ENCODE measurements at regions not wholly inside any gene's neighbourhood (a gene's known extent, or its start where the extent isn't known, plus 50 kb on each side); places are given as distances from the start of the nearest gene placed in this dataset.

DNA sequence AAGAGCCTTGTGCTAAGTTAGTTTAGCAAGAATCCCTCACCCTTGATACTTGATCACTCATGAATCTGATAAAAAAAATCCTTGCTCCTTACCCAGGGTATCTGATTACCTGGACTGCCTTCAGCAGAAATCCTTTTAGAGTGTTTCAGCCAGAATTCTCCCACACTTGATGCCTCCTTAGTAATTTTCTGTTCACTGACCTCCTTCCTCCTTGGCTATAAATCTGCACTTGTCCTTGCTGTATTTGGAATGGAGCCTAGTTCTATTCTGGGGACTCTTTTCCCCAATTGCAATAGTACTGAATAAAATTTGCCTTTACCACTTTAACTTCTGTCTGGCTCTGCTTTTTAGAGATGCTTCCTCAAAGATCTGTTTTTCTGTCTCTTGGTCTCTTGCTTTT, 84.9 kb downstream of the RPS24 start:
- peaks cover 100% of the 10 kb centered on the region for H3K27me3 Mint-ChIP-seq (ENCODE audit: unreplicated experiment)
- no peak for DNase-seq
- TF ChIP-seq, protein P1, sequence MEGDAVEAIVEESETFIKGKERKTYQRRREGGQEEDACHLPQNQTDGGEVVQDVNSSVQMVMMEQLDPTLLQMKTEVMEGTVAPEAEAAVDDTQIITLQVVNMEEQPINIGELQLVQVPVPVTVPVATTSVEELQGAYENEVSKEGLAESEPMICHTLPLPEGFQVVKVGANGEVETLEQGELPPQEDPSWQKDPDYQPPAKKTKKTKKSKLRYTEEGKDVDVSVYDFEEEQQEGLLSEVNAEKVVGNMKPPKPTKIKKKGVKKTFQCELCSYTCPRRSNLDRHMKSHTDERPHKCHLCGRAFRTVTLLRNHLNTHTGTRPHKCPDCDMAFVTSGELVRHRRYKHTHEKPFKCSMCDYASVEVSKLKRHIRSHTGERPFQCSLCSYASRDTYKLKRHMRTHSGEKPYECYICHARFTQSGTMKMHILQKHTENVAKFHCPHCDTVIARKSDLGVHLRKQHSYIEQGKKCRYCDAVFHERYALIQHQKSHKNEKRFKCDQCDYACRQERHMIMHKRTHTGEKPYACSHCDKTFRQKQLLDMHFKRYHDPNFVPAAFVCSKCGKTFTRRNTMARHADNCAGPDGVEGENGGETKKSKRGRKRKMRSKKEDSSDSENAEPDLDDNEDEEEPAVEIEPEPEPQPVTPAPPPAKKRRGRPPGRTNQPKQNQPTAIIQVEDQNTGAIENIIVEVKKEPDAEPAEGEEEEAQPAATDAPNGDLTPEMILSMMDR (IDR thresholded peaks at IDR 0.05; ENCODE audit: unreplicated experiment), result no peak
- H3K27ac Mint-ChIP-seq (ENCODE audit: unreplicated experiment), result no peak overlapping the region
- peaks cover 11% of the 10 kb centered on the region for H3K9me3 Mint-ChIP-seq (ENCODE audit: low read depth, unreplicated experiment)
- no peaks in the 10 kb centered on the region for H3K36me3 Mint-ChIP-seq (ENCODE audit: insufficient read depth, unreplicated experiment)
- intact Hi-C loops (cut with micrococcal nuclease; ENCODE audit: unreplicated experiment), result no loop called here
- H3K4me1 Mint-ChIP-seq (ENCODE audit: low read depth, unreplicated experiment), result no peaks in the 10 kb centered on the region
- H3K4me3 Mint-ChIP-seq (ENCODE audit: low read depth, unreplicated experiment), result no peak overlapping the region
- BruUV-seq (replicated peaks), result no TSS peak
- CTCF ChIA-PET, result no interaction called here

DNA sequence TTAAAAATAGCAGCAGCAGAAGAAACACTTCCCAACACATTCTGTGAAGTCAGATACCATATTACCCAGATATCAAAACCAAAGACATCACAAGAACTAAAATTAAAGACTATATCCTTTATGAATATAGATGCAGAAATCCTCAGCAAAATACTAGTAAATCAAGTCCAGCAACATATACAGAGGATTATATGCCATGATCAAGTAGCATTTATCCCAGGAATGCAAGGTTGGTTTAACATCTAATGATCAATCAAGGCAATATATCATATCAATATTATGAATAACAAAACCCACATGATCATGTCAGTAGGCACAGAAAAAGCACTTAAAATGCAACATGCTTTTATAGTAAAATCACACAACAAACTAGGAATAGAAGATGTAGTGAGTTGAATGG, 88.1 kb downstream of the RPS24 start:
- no peak for DNase-seq
- CTCF ChIA-PET, result no interaction called here
- peaks cover 94% of the 10 kb centered on the region for H3K27me3 Mint-ChIP-seq (ENCODE audit: unreplicated experiment)
- TF ChIP-seq, protein P1 (IDR thresholded peaks at IDR 0.05; ENCODE audit: unreplicated experiment), result no peak
- intact Hi-C loops (cut with micrococcal nuclease; ENCODE audit: unreplicated experiment), result no loop called here
- no TSS peak for BruUV-seq (replicated peaks)
- H3K27ac Mint-ChIP-seq (ENCODE audit: unreplicated experiment), result no peak overlapping the region
- H3K9me3 Mint-ChIP-seq (ENCODE audit: low read depth, unreplicated experiment), result peaks cover 11% of the 10 kb centered on the region
- H3K4me3 Mint-ChIP-seq (ENCODE audit: low read depth, unreplicated experiment), result no peak overlapping the region
- no peaks in the 10 kb centered on the region for H3K4me1 Mint-ChIP-seq (ENCODE audit: low read depth, unreplicated experiment)
- H3K36me3 Mint-ChIP-seq (ENCODE audit: insufficient read depth, unreplicated experiment), result no peaks in the 10 kb centered on the region

DNA sequence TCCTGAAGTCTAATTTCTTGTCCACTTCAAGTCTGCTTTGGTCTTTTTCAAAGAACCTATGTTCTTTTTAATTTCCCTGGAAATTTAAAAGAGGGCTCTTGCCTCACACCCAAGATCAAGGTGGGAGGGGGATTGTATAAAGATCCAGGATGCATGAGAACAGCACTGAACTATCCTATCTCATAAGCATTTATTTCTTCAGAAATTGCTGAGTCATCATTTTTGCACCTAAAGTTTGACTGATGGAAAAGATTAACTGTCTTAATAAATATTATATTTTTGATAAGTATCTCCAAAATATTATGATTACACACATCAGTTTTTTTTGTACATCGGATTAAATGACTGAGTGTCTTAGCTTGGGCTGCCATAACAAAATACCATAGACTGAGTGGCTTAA, 90.5 kb downstream of the RPS24 start:
- peaks cover 83% of the 10 kb centered on the region for H3K27me3 Mint-ChIP-seq (ENCODE audit: unreplicated experiment)
- TF ChIP-seq, protein P1 (IDR thresholded peaks at IDR 0.05; ENCODE audit: unreplicated experiment), result no peak
- peaks cover 11% of the 10 kb centered on the region for H3K9me3 Mint-ChIP-seq (ENCODE audit: low read depth, unreplicated experiment)
- no peak for DNase-seq
- CTCF ChIA-PET, result no interaction called here
- H3K4me3 Mint-ChIP-seq (ENCODE audit: low read depth, unreplicated experiment), result no peak overlapping the region
- H3K4me1 Mint-ChIP-seq (ENCODE audit: low read depth, unreplicated experiment), result no peaks in the 10 kb centered on the region
- intact Hi-C loops (cut with micrococcal nuclease; ENCODE audit: unreplicated experiment), result no loop called here
- H3K27ac Mint-ChIP-seq (ENCODE audit: unreplicated experiment), result no peak overlapping the region
- no TSS peak for BruUV-seq (replicated peaks)
- H3K36me3 Mint-ChIP-seq (ENCODE audit: insufficient read depth, unreplicated experiment), result no peaks in the 10 kb centered on the region

DNA sequence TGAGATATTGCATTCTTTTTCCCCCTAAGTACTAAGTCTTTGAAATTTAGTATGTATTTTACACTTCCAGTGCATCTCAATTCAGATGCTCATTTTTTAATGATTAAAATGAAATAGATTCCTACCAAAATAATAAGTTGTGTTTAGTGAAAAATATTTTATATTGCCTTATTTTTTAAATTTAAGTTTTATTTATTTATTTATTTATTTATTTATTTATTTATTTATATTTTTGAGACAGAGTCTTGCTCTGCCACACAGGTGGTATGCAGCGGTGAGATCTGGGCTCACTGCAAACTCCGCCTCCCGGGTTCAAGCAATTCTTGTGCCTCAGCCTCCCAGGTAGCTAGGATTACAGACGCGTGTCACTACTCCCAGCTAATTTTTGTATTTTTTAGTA, 95.5 kb downstream of the RPS24 start:
- Mint-ChIP-seq H3K4me1 (ENCODE audit: low read depth, unreplicated experiment) (no peaks in the 10 kb centered on the region), H3K36me3 (ENCODE audit: insufficient read depth, unreplicated experiment) (no peaks in the 10 kb centered on the region), H3K27me3 (ENCODE audit: unreplicated experiment) (peaks cover 76% of the 10 kb centered on the region), H3K4me3 (ENCODE audit: low read depth, unreplicated experiment) (no peak overlapping the region), H3K9me3 (ENCODE audit: low read depth, unreplicated experiment) (no peaks in the 10 kb centered on the region), H3K27ac (ENCODE audit: unreplicated experiment) (no peak overlapping the region)
- TF ChIP-seq, protein P1 (IDR thresholded peaks at IDR 0.05; ENCODE audit: unreplicated experiment), result no peak
- DNase-seq, result no peak
- CTCF ChIA-PET, result no interaction called here
- no TSS peak for BruUV-seq (replicated peaks)
- intact Hi-C loops (cut with micrococcal nuclease; ENCODE audit: unreplicated experiment), result no loop called here
